ENCODE measurements at regions not wholly inside any gene's neighbourhood (a gene's known extent, or its start where the extent isn't known, plus 50 kb on each side); places are given as distances from the start of the nearest gene placed in this dataset.

- TF ChIP-seq CTCF (IDR thresholded peaks at IDR 0.05) (peak in 3 of 5 experiments; percentile 19 to 33 (median 30)), POLR2A (IDR thresholded peaks at IDR 0.05) (no peak), POLR2AphosphoS5 (IDR thresholded peaks at IDR 0.05) (no peak), EP300 (IDR thresholded peaks at IDR 0.05; ENCODE audit: low read depth) (no peak)
Observed at GRCh38 chr3:155995525-155996370, 124.6 kb upstream of the KCNAB1 start.

Data from transverse colon (tissue), 4 donors.